HepG2 (cell line): ENCODE measurements at regions not wholly inside any gene's neighbourhood (a gene's known extent, or its start where the extent isn't known, plus 50 kb on each side); places are given as distances from the start of the nearest gene placed in this dataset.

ENCODE experiments used
- ATAC-seq: fragments of 200-7000 bp; cut with Tn5 transposase; 3 replicates; pipeline ENCODE4 v1.9.1; 2020; ENCODE audit warnings: mild to moderate bottlenecking, moderate library complexity
- BruUV-seq: library from RNA; stranded (reverse); fragments of 400-500 nt; replicated peaks from 2 replicates; lab custom pipeline; 2021; lab: Mats Ljungman, UMichigan
- CTCF ChIA-PET: fragments of 300-600 bp; formaldehyde crosslinking; extraction: SDS; loops from one replicate; lab custom pipeline; 2021; ENCODE audit warnings: low total read pairs, inconsistent platforms, low intra/inter-chr PET ratio; lab: Yijun Ruan, JAX
- POLR2A ChIA-PET: fragments of 350-600 bp; sonication (Branson Sonifier 250); formaldehyde crosslinking; loops from one replicate; lab custom pipeline; 2020; ENCODE audit warnings: antibody characterized with exemption, inconsistent platforms; lab: Yijun Ruan, JAX
- DNase-seq: peaks from one replicate; pipeline ENCODE4 v3.0.0-alpha.2; 2015; ENCODE audit warnings: low spot score
- FAIRE-seq: peaks from 3 replicates; lab custom pipeline; 2011; peaks lifted over from hg19 to GRCh38; lab: Jason Lieb, UNC
- H2AFZ ChIP-seq: one replicate; pipeline ENCODE4 v1.6.1; 2011; ENCODE audit warnings: low read length, inconsistent platforms
- H3K27ac ChIP-seq: fragments of 300-600 bp; 3 replicates; pipeline ENCODE4 v1.8.0; 2011; ENCODE audit warnings: mixed run types, mild to moderate bottlenecking, mixed read lengths, low read length, inconsistent platforms; ENCODE audit not compliant: insufficient read depth; ENCODE audit errors: extremely low read length
- H3K27me3 ChIP-seq, 2 experiments: fragments of 200-600 bp in 1 of 2; 2 replicates in 1 of 2; 3 replicates in 1 of 2; pipeline versions ENCODE4 v1.6.0 to v1.8.0; 2011; ENCODE audit warnings: low read length in 2 of 2, mild to moderate bottlenecking in 2 of 2, moderate library complexity in 2 of 2, inconsistent platforms in 1 of 2; ENCODE audit not compliant: insufficient read depth in 2 of 2, control insufficient read depth in 1 of 2
- H3K36me3 ChIP-seq, 2 experiments: fragments of 200-600 bp in 1 of 2; replicated peaks in 1 of 2; 2 replicates in 1 of 2; 3 replicates in 1 of 2; pipeline versions ENCODE4 v1.5.1 to v1.8.0; 2011; ENCODE audit warnings: low read length in 2 of 2, inconsistent platforms in 1 of 2; ENCODE audit not compliant: insufficient read depth in 2 of 2, control insufficient read depth in 1 of 2
- H3K4me1 ChIP-seq: 2 replicates; pipeline ENCODE4 v1.5.1; 2012; ENCODE audit warnings: low read length, inconsistent platforms; ENCODE audit not compliant: insufficient read depth
- H3K4me2 ChIP-seq: 2 replicates; pipeline ENCODE4 v1.6.0; 2011; ENCODE audit warnings: low read depth, low read length, inconsistent platforms
- H3K4me3 ChIP-seq, 3 experiments: fragments of 200-600 bp in 1 of 3; sonication (generic), shearing (Covaris generic) in 1 of 3; replicated peaks in 1 of 3; 2 replicates each; pipeline ENCODE4 v1.5.1; 2011 to 2016; ENCODE audit warnings: low read length in 3 of 3, inconsistent platforms in 2 of 3, low read depth in 2 of 3, mild to moderate bottlenecking in 2 of 3, control low read depth in 1 of 3, mixed read lengths in 1 of 3; ENCODE audit not compliant: insufficient read depth in 1 of 3
- H3K79me2 ChIP-seq: one replicate; pipeline ENCODE4 v1.6.1; 2011; ENCODE audit warnings: low read length, inconsistent platforms; ENCODE audit not compliant: insufficient read depth
- H3K9ac ChIP-seq: 2 replicates; pipeline ENCODE4 v1.6.0; 2011; ENCODE audit warnings: mild to moderate bottlenecking, low read depth, low read length, inconsistent platforms; ENCODE audit not compliant: insufficient read depth
- H3K9me3 ChIP-seq: 2 replicates; pipeline ENCODE4 v1.5.1; 2012; ENCODE audit warnings: mild to moderate bottlenecking, low read length
- H4K20me1 ChIP-seq: 2 replicates; pipeline ENCODE4 v1.6.0; 2011; ENCODE audit warnings: inconsistent platforms, mild to moderate bottlenecking, low read length, moderate library complexity; ENCODE audit not compliant: insufficient read depth
- FOXA1 ChIP-seq, 2 experiments: fragments of 450-650 bp in 1 of 2; sonication (generic) in 1 of 2; formaldehyde crosslinking in 1 of 2; IDR thresholded peaks; 2 replicates each; pipeline versions ENCODE4 v1.4.0 to v1.6.1; 2016 to 2020; ENCODE audit warnings: missing genetic modification reagents in 1 of 2
- PAXIP1 ChIP-seq: sonication (generic); formaldehyde crosslinking; conservative IDR thresholded peaks from 2 replicates; pipeline ENCODE4 v1.4.0; 2020; ENCODE audit warnings: mild to moderate bottlenecking, missing genetic modification reagents, moderate library complexity
- PRDM15 ChIP-seq: sonication (generic); formaldehyde crosslinking; IDR thresholded peaks from 2 replicates; pipeline ENCODE4 v1.4.0; 2020; ENCODE audit warnings: missing genetic modification reagents
- SP5 ChIP-seq: IDR thresholded peaks from 2 replicates; pipeline ENCODE4 v1.6.1; 2016; ENCODE audit warnings: low read depth, borderline replicate concordance
- TRIM24 ChIP-seq: sonication (generic); formaldehyde crosslinking; IDR thresholded peaks from 2 replicates; pipeline ENCODE4 v1.8.0; 2022; ENCODE audit warnings: mild to moderate bottlenecking, missing genetic modification reagents
- ZNF333 ChIP-seq: sonication (generic); formaldehyde crosslinking; IDR thresholded peaks from 2 replicates; pipeline ENCODE4 v1.4.0; 2020; ENCODE audit warnings: mild to moderate bottlenecking, missing genetic modification reagents, borderline replicate concordance
- ZNF570 ChIP-seq: sonication (generic); formaldehyde crosslinking; IDR thresholded peaks from 2 replicates; pipeline ENCODE4 v1.4.0; 2020; ENCODE audit warnings: mild to moderate bottlenecking, missing genetic modification reagents, borderline replicate concordance
- WGBS: methylation state at CpG from one replicate; pipeline ENCODE4 v1.1.6; 2017; ENCODE audit warnings: low lambda C conversion rate; 5-methylcytosine and 5-hydroxymethylcytosine counted together
- in situ Hi-C: cut with HindIII; loops from 2 replicates; pipeline ENCODE4 v1.10.0; 2017; ENCODE audit warnings: low pct_unique_long_range_greater_than_20kb; ENCODE audit not compliant: extremely low pct_ligation_motif_present
- intact Hi-C: fragments of 100-400 bp; cut with micrococcal nuclease; formaldehyde crosslinking; loops from one replicate; pipeline ENCODE4 v1.10.0; 2022; ENCODE audit not compliant: unreplicated experiment

- no peaks in the 10 kb centered on the region for H4K20me1 ChIP-seq
- no peak for DNase-seq
- peaks cover 2 to 21% of the 10 kb centered on the region in 2 experiments; a peak in 3 of 5 replicates for H3K27me3 ChIP-seq
- H3K9me3 ChIP-seq, result no peaks in the 10 kb centered on the region
- ChIA-PET CTCF (interaction anchor here (2.2 kb wide), 1 partner anchor 1058 kb away, joined by 41 read pairs; no protein-coding TSS in a partner anchor), POLR2A (interaction anchor here (1.9 kb wide), 1 partner anchor 721 kb away, joined by 9 read pairs; the partner anchor contains the start of gene SUPT3H)
- no peak for ATAC-seq
- H2AFZ ChIP-seq, result no peak overlapping the region
- FAIRE-seq, result no peak
- H3K4me3 ChIP-seq, result no peak overlapping the region
- 41% methylated on average over 6 of the region's 6 CpGs for WGBS
- H3K79me2 ChIP-seq, result no peaks in the 10 kb centered on the region
- peaks cover 22% of the 10 kb centered on the region for H3K4me1 ChIP-seq
- in situ Hi-C loops (loop anchor here (5.0 to 25.0 kb wide), 3 partner anchors 766 to 1256 kb away; no protein-coding TSS in a partner anchor), intact Hi-C loops (loop anchor here (5.0 kb wide), 1 partner anchor 721 kb away; the partner anchor contains the start of gene SUPT3H)
- no peak overlapping the region for H3K4me2 ChIP-seq
- BruUV-seq, result no TSS peak
- H3K9ac ChIP-seq, result no peak overlapping the region
- no peak overlapping the region for H3K27ac ChIP-seq
- TF ChIP-seq PAXIP1 (no peak), ZNF333 (CRISPR knock-in tag) (no peak), TRIM24 (CRISPR knock-in tag) (no peak), FOXA1 (IDR thresholded peaks at IDR 0.05) (no peak), FOXA1 (CRISPR knock-in tag; IDR thresholded peaks at IDR 0.05) (no peak), ZNF570 (CRISPR knock-in tag) (no peak), PRDM15 (no peak), SP5 (CRISPR knock-in tag) (no peak)
- TF ChIP-seq, all 625 proteins: peak for 0
- H3K36me3 ChIP-seq, result no peaks in the 10 kb centered on the region
Observed at GRCh38 chr6:44656691-44657090, 269.2 kb downstream of the CDC5L start.
